Heart left ventricle (tissue), 16 donors: ENCODE measurements at regions not wholly inside any gene's neighbourhood (a gene's known extent, or its start where the extent isn't known, plus 50 kb on each side); places are given as distances from the start of the nearest gene placed in this dataset.

Experiments used
- ATAC-seq, 4 donors: fragments of 200-7000 bp; cut with Tn5 transposase; one replicate each; pipeline ENCODE4 v1.9.1; 2020 to 2022; ENCODE audit warnings: moderate library complexity in 4 of 4, mild to moderate bottlenecking in 3 of 4, moderate number of reproducible peaks in 1 of 4
- DNase-seq, 5 donors: peaks; one replicate each; pipeline ENCODE4 v3.0.0-alpha.2; 2020
- H3K27ac ChIP-seq, 12 donors: fragments of 200-600 bp; sonication (generic) in 4 of 12; one replicate each; pipeline versions ENCODE4 v1.5.0 to v1.8.0; 2016 to 2022; ENCODE audit warnings: mild to moderate bottlenecking in 2 of 12
- H3K27me3 ChIP-seq, 9 donors: fragments of 200-600 bp; sonication (generic) in 2 of 9; one replicate each; pipeline versions ENCODE4 v1.5.1 to v1.8.0; 2016 to 2022; ENCODE audit warnings: mild to moderate bottlenecking in 3 of 9
- H3K36me3 ChIP-seq, 9 donors: fragments of 200-600 bp; sonication (generic) in 2 of 9; one replicate each; pipeline versions ENCODE4 v1.5.0 to v1.8.0; 2018 to 2022; ENCODE audit warnings: mild to moderate bottlenecking in 2 of 9
- H3K4me1 ChIP-seq, 12 donors: fragments of 200-600 bp; sonication (generic) in 4 of 12; one replicate each; pipeline versions ENCODE4 v1.5.0 to v1.8.0; 2016 to 2022; ENCODE audit warnings: mild to moderate bottlenecking in 3 of 12
- H3K4me3 ChIP-seq, 12 donors: fragments of 200-600 bp; sonication (generic) in 4 of 12; one replicate each; pipeline versions ENCODE4 v1.5.0 to v1.8.0; 2017 to 2022; ENCODE audit warnings: mild to moderate bottlenecking in 9 of 12, moderate library complexity in 4 of 12
- H3K9me3 ChIP-seq, 12 donors: fragments of 200-600 bp; sonication (generic) in 4 of 12; one replicate each; pipeline versions ENCODE4 v1.5.0 to v1.8.0; 2016 to 2022; ENCODE audit warnings: mild to moderate bottlenecking in 1 of 12
- CTCF ChIP-seq, 12 donors: fragments of 200-600 bp; sonication (generic) in 4 of 12; IDR thresholded peaks; one replicate each; pipeline versions ENCODE4 v1.5.0 to v1.8.0; 2018 to 2022; ENCODE audit warnings: antibody characterized with exemption in 12 of 12, mild to moderate bottlenecking in 5 of 12
- POLR2A ChIP-seq, 2 donors: fragments of 450-650 bp; IDR thresholded peaks; one replicate each; pipeline ENCODE4 v1.6.1; 2017; ENCODE audit warnings: antibody characterized with exemption in 2 of 2, mild to moderate bottlenecking in 2 of 2, moderate library complexity in 2 of 2
- WGBS, 4 donors: extraction: QIAGEN DNeasy Blood & Tissue Kit in 2 of 4; methylation state at CpG; one replicate each; pipeline versions ENCODE4 v1.1.5 to v1.1.7; 2013 to 2018; 5-methylcytosine and 5-hydroxymethylcytosine counted together
- intact Hi-C, 10 donors: fragments of 100-400 bp; cut with DNase I; formaldehyde crosslinking; loops; one replicate each; pipeline versions ENCODE4 v1.11.1 to v1.14.2; 2022
- donor health status: ischemic (EF 13 %, LVEDD 7.1; RV severe dilation, severe dysfunction).
- donor health status: healthy with polysubstance abuse.
- donor health status: DM: no; HTN: yes; CAD: no.
- donor health status: DM: no; HTN: no; CAD: no.
- donor health status: ischemic (EF 25% LVEDD 6.9; RV normal size, moderate dysfunction).
- donor health status: ischemic (EF 25% LVEDD 5.7; RV mildly dilated, moderate dysfunction).
- donor health status: healthy.
- donor health status: DM: yes; HTN: yes; CAD: no.
- donor health status: ischemic (EF 35%, LVEDD 5.7; RV mildly dilated, moderate dysfunction).
- donor health status: nonischemic (EF 11% LVEDD 7.7; RV severe dilation, severe dysfunction).
- donor health status: DM: yes; HTN: yes; CAD: no.
- donor health status: PGD.
- donor health status: ischemic (EF 29% LVEDD 5.4; RV normal size, mild dysfunction).
- donor health status: nonischemic (EF 23%, LVEDD 6.1; RV moderate dilation, normal function).

- TF ChIP-seq CTCF (IDR thresholded peaks at IDR 0.05) (no peak), POLR2A (IDR thresholded peaks at IDR 0.05) (no peak)
- ATAC-seq (peak in 1 of 4 donors; percentile 39), DNase-seq (no peak)
- H3K36me3 ChIP-seq = no peaks in the 10 kb centered on the region
- H3K27ac ChIP-seq = no peak overlapping the region
- intact Hi-C loops = no loop called here
- H3K27me3 ChIP-seq = no peaks in the 10 kb centered on the region
- no peak overlapping the region for H3K4me3 ChIP-seq
- H3K9me3 ChIP-seq = peaks cover 0 to 3% (median 0%) of the 10 kb centered on the region in 12 donors
- WGBS, 4 donors = 63 to 77% (median 73%) methylated on average over 6 of the region's 6 CpGs
- peaks cover 0 to 6% (median 0%) of the 10 kb centered on the region in 12 donors for H3K4me1 ChIP-seq
These were observed 422.3 kb downstream of the ZEB2 start for GRCh38 chr2:144097440-144098225.

GRCh38 chr2:144096531-144096930 is 423.4 kb downstream of the ZEB2 start:
- intact Hi-C loops = no loop called here

GRCh38 chr2:144094408-144095151 is 425.3 kb downstream of the ZEB2 start:
- peaks cover 0 to under 1% (median 0%) of the 10 kb centered on the region in 12 donors for H3K4me1 ChIP-seq
- no peak overlapping the region for H3K27ac ChIP-seq
- ATAC-seq (no peak), DNase-seq (no peak)
- intact Hi-C loops = no loop called here
- TF ChIP-seq CTCF (IDR thresholded peaks at IDR 0.05) (no peak), POLR2A (IDR thresholded peaks at IDR 0.05) (no peak)
- H3K36me3 ChIP-seq = no peaks in the 10 kb centered on the region
- peaks cover 0 to 16% (median 5%) of the 10 kb centered on the region in 12 donors for H3K9me3 ChIP-seq
- WGBS, 4 donors = 95 to 97% (median 96%) methylated on average over 5 of the region's 5 CpGs
- H3K27me3 ChIP-seq = no peaks in the 10 kb centered on the region
- no peak overlapping the region for H3K4me3 ChIP-seq

More at GRCh38 chr2:144096531-144096930, 423.4 kb downstream of the ZEB2 start:
- Histone ChIP-seq H3K27ac (no peak overlapping the region), H3K9me3 (peaks cover 0 to 10% (median 2%) of the 10 kb centered on the region in 12 donors), H3K36me3 (no peaks in the 10 kb centered on the region), H3K4me3 (no peak overlapping the region), H3K4me1 (peaks cover 0 to 6% (median 0%) of the 10 kb centered on the region in 12 donors), H3K27me3 (no peaks in the 10 kb centered on the region)
- no peak for ATAC-seq
- 92 to 96% (median 94%) methylated on average over 2 of the region's 2 CpGs for WGBS, 4 donors
- DNase-seq = no peak
- no peak for TF ChIP-seq CTCF (IDR thresholded peaks at IDR 0.05)
- TF ChIP-seq POLR2A (IDR thresholded peaks at IDR 0.05) = no peak

GRCh38 chr2:144091622-144092021 is 428.3 kb downstream of the ZEB2 start:
- DNase-seq (no peak), ATAC-seq (no peak)
- H3K4me3 ChIP-seq = no peak overlapping the region
- H3K36me3 ChIP-seq = no peaks in the 10 kb centered on the region
- intact Hi-C loops = no loop called here
- WGBS, 4 donors = 95 to 99% (median 96%) methylated on average over 3 of the region's 3 CpGs
- peaks cover 0 to 7% (median 0%) of the 10 kb centered on the region in 12 donors for H3K4me1 ChIP-seq
- TF ChIP-seq CTCF (IDR thresholded peaks at IDR 0.05) (no peak), POLR2A (IDR thresholded peaks at IDR 0.05) (no peak)
- H3K27me3 ChIP-seq = no peaks in the 10 kb centered on the region
- H3K27ac ChIP-seq = no peak overlapping the region
- peaks cover 0 to 21% (median 5%) of the 10 kb centered on the region in 12 donors for H3K9me3 ChIP-seq
